HS-5 (cell line): ENCODE measurements at regions not wholly inside any gene's neighbourhood (a gene's known extent, or its start where the extent isn't known, plus 50 kb on each side); places are given as distances from the start of the nearest gene placed in this dataset.

Experiments
- DNase-seq: peaks from one replicate; pipeline ENCODE4 v3.0.0-alpha.2; 2012; ENCODE audit warnings: low read depth

- DNase-seq: peak; percentile 13
These were observed 849.3 kb downstream of the TLE1 start for GRCh38 chr9:80839821-80840675.

- no peak for DNase-seq
These were observed 853.3 kb downstream of the TLE1 start for GRCh38 chr9:80836013-80836412.

GRCh38 chr9:80831751-80832150 lies 857.6 kb downstream of the TLE1 start:
- DNase-seq: no peak

GRCh38 chr9:80811656-80812055 lies 877.7 kb downstream of the TLE1 start:
- DNase-seq: no peak

- DNase-seq: no peak
These were observed 878.3 kb downstream of the TLE1 start for GRCh38 chr9:80811003-80811402.

- DNase-seq: no peak
These were observed 882.7 kb downstream of the TLE1 start for GRCh38 chr9:80806671-80807070.

GRCh38 chr9:80804873-80805272 lies 884.5 kb downstream of the TLE1 start:
- no peak for DNase-seq

- DNase-seq: peak; percentile 35
These were observed 891.3 kb downstream of the TLE1 start for GRCh38 chr9:80797831-80798688.

GRCh38 chr9:80797101-80797829 lies 892.1 kb downstream of the TLE1 start:
- no peak for DNase-seq

- no peak for DNase-seq
These were observed 892.7 kb downstream of the TLE1 start for GRCh38 chr9:80796632-80797031.

GRCh38 chr9:80794197-80794596 lies 895.1 kb downstream of the TLE1 start:
- DNase-seq: no peak

GRCh38 chr9:80793706-80794105 lies 895.6 kb downstream of the TLE1 start:
- no peak for DNase-seq

- DNase-seq: no peak
These were observed 896.6 kb downstream of the TLE1 start for GRCh38 chr9:80792726-80793125.

GRCh38 chr9:80791836-80792235 lies 897.5 kb downstream of the TLE1 start:
- DNase-seq: no peak

GRCh38 chr9:80790764-80791163 lies 898.6 kb downstream of the TLE1 start:
- DNase-seq: no peak

- no peak for DNase-seq
These were observed 899.5 kb downstream of the TLE1 start for GRCh38 chr9:80789831-80790230.

- no peak for DNase-seq
These were observed 901.7 kb downstream of the TLE1 start for GRCh38 chr9:80787636-80788035.

GRCh38 chr9:80784647-80785046 lies 904.7 kb downstream of the TLE1 start:
- no peak for DNase-seq

GRCh38 chr9:80775971-80776370 lies 913.4 kb downstream of the TLE1 start:
- no peak for DNase-seq

GRCh38 chr9:80775530-80775929 lies 913.8 kb downstream of the TLE1 start:
- no peak for DNase-seq

GRCh38 chr9:80771555-80772347 lies 917.6 kb downstream of the TLE1 start:
- DNase-seq: no peak

GRCh38 chr9:80763536-80763935 lies 925.8 kb downstream of the TLE1 start:
- DNase-seq: no peak
